GM18520 (cell line): ENCODE measurements at regions not wholly inside any gene's neighbourhood (a gene's known extent, or its start where the extent isn't known, plus 50 kb on each side); places are given as distances from the start of the nearest gene placed in this dataset.

Experiments
- ATAC-seq: cut with Tn5 transposase; IDR thresholded peaks from one replicate; pipeline ENCODE4 v1.9.1; 2021; ENCODE audit not compliant: unreplicated experiment

- no peak for ATAC-seq
Observed at GRCh38 chr1:240018617-240019016, 73.1 kb upstream of the FMN2 start.

GRCh38 chr1:240019524-240019923, 72.2 kb upstream of the FMN2 start:
- ATAC-seq, result no peak

- ATAC-seq, result no peak
Observed at GRCh38 chr1:240020871-240021270, 70.8 kb upstream of the FMN2 start.

GRCh38 chr1:240021709-240022108, 70.0 kb upstream of the FMN2 start:
- ATAC-seq, result no peak

GRCh38 chr1:240027059-240027462, 64.6 kb upstream of the FMN2 start:
- no peak for ATAC-seq

- ATAC-seq, result no peak
Observed at GRCh38 chr1:240029418-240029817, 62.3 kb upstream of the FMN2 start.

GRCh38 chr1:240030236-240030635, 61.4 kb upstream of the FMN2 start:
- no peak for ATAC-seq

GRCh38 chr1:240031009-240031408, 60.7 kb upstream of the FMN2 start:
- no peak for ATAC-seq

- no peak for ATAC-seq
Observed at GRCh38 chr1:240031414-240031813, 60.3 kb upstream of the FMN2 start.

GRCh38 chr1:240033406-240033805, 58.3 kb upstream of the FMN2 start:
- no peak for ATAC-seq

GRCh38 chr1:240036526-240036925, 55.2 kb upstream of the FMN2 start:
- ATAC-seq, result no peak
